GM19193 (cell line): ENCODE measurements at regions not wholly inside any gene's neighbourhood (a gene's known extent, or its start where the extent isn't known, plus 50 kb on each side); places are given as distances from the start of the nearest gene placed in this dataset.

Source experiments
- POLR2A ChIP-seq: IDR thresholded peaks from 4 replicates; pipeline ENCODE4 v1.6.1; 2011; ENCODE audit not compliant: insufficient read depth, insufficient read length; ENCODE audit errors: extremely low read depth

DNA sequence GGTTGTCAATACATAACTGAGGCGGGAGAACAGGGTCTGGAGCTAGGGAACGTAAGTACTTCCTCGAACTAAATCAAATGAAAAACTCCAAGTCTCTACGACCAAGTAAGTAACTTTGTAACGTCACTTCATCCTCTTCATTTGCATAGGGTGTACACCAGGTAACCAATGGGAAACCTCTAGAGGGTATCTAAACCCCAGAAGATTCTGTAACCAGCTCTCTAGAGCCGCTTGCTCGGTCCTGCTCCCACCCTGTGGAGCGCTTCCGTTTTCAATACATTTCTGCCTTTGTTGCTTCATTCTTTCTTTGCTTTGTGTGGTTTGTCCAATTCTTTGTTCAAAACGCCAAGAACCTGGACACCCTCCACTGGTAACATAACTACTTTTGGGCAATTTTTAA, 133.5 kb upstream of the TMEM170B start:
- TF ChIP-seq POLR2A: peak; percentile 31

- no peak for TF ChIP-seq POLR2A
These were observed 134.4 kb upstream of the TMEM170B start for GRCh38 chr6:11403035-11403601.

DNA sequence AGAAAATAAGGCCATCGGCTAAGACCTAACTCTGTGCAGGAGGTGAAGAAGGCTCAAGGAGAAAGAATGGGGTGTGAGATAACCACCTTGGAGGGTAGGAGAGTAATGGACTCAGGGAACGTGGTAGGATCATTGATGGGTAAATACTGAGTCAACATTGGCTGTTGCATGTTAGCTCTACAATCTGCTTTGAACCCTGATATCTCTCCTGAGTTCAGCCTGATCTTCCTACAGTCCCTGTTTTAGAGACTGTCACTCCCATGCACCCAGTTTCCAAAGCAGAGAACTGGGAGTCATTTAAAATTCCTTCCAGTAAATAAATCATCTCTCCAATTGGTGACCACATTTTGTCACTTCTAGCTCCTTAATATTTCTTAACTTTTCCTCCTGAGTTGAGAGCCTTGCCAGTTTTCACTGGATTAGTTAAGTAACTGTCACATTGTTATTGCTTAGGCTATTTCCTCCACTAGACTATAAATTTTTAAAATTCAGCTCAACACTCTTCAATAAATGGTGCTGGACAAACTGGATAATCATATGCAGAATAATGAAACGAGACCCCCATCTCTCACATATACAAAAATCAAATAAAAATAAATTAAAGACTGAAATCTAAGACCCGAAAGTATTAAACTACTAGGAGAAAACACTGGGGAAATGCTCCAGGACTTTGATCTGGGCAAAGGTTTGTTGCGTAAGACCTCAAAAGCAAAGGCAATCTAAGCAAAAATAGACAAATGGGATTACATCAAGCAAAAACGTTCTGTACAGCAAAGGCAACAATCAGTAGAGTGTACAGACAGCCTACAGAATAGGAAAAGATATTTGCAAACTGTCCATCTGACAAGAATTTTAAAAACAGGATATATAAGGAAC, 138.9 kb upstream of the TMEM170B start:
- no peak for TF ChIP-seq POLR2A

GRCh38 chr6:11397622-11398450, 139.7 kb upstream of the TMEM170B start:
- TF ChIP-seq POLR2A: no peak

DNA sequence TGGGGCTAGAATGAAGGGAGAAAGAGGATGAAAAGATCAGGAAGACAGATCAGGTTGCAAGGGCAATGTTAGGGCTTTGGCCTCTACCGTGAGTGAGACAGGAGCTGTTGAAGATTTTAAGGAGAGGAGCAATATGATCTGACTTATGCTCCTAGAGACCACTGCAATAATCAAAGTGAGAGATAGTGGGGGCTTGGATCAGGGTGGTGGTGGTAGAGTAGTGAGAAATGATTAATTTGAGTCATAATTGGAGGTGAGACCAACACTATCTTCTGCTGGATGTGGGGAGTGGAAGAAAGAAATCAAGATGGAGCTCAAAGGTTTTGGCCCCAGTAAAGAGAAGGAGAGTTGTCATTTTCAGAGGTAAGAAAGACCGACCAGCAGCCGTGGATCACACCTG, 140.7 kb upstream of the TMEM170B start:
- no peak for TF ChIP-seq POLR2A

GRCh38 chr6:11393713-11394627, 143.6 kb upstream of the TMEM170B start:
- no peak for TF ChIP-seq POLR2A

GRCh38 chr6:11392778-11393507, 144.6 kb upstream of the TMEM170B start:
- no peak for TF ChIP-seq POLR2A

- no peak for TF ChIP-seq POLR2A
These were observed 145.4 kb upstream of the TMEM170B start for GRCh38 chr6:11391934-11392777.

DNA sequence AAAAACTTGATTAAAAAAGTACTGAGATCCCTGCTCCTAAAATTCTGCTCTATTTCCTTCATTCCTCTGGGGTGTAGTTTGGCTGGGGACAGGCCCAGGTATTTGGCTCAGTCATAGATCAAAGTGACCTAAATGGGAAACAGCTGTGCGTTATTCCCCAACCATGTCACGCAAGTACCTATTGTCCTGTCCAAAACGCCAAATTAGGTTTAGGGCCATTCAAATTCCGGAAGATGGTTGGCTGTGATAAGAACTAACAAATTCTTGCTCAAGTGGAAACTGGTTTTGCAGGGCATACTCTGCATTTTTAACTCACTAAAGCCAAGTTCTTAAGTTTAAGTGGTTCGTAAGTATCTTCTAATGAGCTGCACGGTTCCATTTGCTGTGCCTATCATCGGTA, 147.6 kb upstream of the TMEM170B start:
- TF ChIP-seq POLR2A: no peak

DNA sequence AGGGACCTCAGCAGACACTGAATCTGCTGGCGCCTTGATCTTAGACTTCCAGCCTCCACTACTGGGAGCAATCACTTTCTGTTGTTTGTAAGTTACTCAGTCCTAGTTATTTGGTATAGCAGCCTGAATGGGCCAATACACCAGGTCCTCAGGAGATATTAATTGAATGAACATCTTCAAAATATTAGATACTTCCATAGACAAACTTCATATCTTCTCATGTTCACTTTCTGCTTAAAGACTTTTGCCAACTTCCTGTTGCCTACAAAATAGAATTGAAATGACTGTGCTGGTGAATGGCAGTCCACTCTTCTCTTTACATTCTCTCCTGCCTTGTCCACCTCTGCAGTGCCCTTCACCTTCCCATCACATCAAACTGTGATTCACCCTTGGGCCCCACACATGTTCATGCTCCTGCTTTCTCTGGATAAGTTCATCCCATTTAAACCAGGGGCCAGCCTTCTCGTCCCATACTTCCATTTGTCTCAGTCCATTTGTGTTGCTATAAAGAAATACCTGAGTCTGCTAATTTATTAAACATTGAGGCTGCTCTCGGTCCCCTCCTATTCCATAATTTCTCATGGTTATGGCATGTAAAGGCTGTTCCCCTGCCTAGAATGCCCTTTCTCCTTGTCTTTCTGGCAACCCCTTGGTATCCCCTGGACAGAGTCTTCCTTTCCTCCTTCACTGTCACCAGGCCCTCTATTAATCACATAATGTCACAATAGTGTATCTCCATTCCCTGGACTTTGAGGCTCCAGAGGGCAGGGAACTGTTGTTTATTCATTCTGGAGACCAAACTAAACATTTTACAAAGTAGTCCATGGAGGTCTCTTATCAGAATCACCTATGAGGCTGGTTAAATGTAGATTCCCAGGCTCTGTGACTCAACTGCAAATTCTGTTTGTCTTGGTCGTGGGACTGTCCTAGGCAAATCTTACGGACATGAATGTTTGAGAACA, 148.3 kb upstream of the TMEM170B start:
- TF ChIP-seq POLR2A: no peak

DNA sequence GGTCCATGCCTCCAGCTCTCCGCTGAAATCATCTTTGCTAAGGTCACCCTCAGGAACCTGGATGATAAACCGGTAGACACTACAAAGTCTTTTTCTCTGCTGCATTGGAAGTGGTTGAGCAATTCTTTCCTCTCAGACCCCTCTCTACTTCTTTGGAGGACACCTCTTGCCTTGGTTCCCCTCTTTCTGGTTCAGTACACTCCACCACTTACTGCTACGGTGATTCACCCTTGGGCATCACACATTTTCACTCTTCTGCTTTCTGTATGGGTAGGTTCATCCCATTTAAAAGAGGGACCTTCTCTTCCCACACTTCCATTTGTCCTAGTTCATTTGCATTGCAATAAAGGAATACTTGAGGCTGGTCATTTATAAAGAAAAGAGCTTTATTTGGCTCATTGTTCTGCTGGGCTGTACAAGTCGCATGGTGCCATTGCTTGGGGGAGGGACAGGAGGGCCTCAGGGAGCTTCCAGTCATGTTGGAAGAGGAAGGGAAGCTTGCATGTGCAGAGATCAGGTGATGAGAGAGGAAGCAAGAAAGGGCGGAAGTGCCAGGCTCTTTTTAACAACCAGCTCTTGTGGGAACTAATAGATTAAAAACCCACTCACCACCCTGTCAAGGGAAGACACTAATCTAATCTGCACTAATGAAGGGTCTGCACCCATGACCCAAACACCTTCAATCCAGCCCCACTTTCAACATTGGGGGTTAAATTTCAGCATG, 149.7 kb upstream of the TMEM170B start:
- no peak for TF ChIP-seq POLR2A
